ENCODE measurements at regions not wholly inside any gene's neighbourhood (a gene's known extent, or its start where the extent isn't known, plus 50 kb on each side); places are given as distances from the start of the nearest gene placed in this dataset.

DNA sequence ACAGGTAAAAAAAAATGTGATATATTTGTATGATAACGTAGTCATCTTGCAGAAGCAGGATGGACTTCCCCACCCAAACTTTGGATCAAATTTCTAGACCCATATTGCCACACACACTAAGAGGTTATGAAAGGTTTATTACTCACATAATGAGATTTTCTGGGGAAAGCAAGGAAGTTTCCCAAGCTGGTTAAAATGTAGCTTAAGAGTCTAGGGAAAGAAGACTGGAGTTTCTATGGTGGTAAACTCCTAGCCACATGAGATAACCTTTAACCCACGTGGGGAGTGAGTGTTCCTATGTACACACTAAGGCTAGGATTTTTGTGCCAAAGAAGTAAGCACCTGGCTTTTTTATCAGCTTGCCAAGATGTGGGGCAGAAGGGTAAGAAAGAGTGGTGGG is 335.7 kb upstream of the UBE2E3 start:
- no peak for TF ChIP-seq POLR2A (IDR thresholded peaks at IDR 0.05; ENCODE audit: borderline replicate concordance, extremely low read depth, insufficient read depth, insufficient read length)
- no peak for TF ChIP-seq SRF (IDR thresholded peaks at IDR 0.05; ENCODE audit: low read depth)
- TF ChIP-seq YY1 (IDR thresholded peaks at IDR 0.05; ENCODE audit: extremely low read depth, insufficient replicate concordance, low read depth, low read length) = no peak
- no peak for TF ChIP-seq CTCF (IDR thresholded peaks at IDR 0.05 in 2 of 3, conservative IDR thresholded peaks at IDR 0.05 in 1 of 3; ENCODE audit: borderline replicate concordance in 1 of 3, insufficient read depth in 1 of 3, low read depth in 2 of 3, low read length in 2 of 3)
